GM18498 (cell line): ENCODE measurements at regions not wholly inside any gene's neighbourhood (a gene's known extent, or its start where the extent isn't known, plus 50 kb on each side); places are given as distances from the start of the nearest gene placed in this dataset.

ENCODE experiments used
- ATAC-seq: cut with Tn5 transposase; IDR thresholded peaks from one replicate; pipeline ENCODE4 v1.9.1; 2021; ENCODE audit warnings: mild to moderate bottlenecking, moderate library complexity; ENCODE audit not compliant: unreplicated experiment

DNA sequence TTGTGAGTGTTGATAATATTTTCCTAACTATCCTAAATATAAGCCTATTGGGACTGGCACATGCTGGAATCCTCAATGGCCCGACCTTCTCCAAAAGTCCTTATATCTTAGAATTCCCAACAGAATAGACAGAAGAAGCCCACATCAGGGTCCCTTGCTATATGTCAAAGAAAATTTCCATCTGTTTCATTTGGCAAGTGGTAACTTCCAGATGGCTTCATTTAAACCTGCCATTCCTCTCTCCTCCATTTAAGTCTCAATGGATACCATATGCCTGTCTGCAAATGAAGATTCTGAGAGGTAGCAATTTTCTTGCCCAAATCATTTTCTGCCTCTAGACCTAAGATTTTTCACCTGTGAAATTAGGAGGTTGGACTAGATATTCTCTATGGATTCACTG lies 73.1 kb upstream of the KCNA4 start:
- ATAC-seq, result no peak

DNA sequence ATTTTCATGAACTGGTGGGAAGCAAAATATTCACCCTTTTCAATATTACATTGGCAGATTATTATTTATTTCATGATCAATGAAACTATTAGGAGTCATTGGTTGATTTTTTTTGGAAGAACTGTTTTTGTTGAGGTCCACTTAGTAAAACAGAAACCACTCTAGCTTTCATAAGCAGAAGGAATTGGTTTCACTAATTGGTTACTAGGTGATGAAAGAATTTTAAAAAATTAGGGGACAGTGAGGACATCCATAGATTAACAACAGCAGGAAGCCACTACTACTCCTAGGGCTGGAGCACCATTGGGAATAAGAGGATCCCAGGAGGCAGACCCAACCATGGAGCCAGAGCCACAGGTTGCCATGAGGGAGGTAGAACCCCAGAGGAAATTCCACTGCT lies 74.4 kb upstream of the KCNA4 start:
- no peak for ATAC-seq

DNA sequence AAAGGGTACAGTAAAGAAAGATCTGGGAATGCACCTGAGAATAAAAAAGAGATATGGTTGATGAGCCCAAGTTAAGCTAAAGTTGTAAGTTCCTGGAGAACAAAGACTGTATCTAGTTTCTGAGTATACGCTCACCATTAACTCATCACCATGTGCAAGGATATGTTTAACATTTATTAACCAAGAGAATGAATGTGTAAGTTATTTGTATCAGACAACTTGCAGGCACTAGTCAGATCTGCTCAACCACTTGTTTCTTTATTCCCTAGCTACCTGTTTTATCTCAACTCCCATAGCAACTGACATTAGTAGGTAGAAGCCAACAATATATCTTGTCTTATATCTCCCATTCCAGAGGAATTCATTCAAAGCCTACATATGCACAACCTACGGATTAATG lies 74.9 kb upstream of the KCNA4 start:
- no peak for ATAC-seq

DNA sequence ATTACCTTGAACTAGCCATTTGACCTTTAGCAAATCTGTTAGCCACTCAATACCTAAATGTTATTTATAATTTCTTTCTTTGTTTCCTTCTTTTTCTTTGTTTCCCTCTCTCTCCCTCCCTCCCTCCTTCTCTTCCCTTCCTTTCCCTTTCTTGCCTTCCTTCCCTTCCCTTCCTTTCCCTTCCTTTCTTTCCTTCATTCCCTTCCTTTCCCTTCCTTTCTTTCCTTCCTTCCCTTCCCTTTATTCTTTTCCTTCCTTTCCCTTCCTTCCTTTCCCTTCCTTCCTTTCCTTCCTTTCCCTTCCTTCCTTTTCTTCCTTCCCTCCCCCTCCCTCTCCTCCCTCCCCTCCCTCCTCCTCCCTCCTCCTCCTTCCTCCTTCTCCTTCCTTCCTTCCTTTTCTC lies 75.7 kb upstream of the KCNA4 start:
- ATAC-seq, result no peak

DNA sequence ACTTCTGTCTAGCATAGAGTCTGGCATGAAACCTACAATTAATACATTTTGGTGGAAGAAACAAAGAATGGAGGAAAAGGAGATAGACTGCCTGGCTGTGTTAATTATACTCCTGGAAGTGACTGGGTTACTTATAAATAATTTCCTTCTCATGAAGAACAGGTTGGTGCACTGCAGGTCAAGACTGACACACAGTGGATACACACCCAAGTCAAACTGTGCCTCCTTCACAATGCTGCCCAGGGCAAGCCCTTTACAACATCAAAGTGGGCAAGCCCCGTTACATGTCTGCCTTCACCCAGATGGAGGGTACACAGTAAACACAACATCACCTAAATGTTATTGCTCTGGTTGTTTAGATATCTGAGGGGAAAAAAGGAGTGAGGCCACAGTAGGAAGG lies 83.7 kb upstream of the KCNA4 start:
- ATAC-seq, result no peak

DNA sequence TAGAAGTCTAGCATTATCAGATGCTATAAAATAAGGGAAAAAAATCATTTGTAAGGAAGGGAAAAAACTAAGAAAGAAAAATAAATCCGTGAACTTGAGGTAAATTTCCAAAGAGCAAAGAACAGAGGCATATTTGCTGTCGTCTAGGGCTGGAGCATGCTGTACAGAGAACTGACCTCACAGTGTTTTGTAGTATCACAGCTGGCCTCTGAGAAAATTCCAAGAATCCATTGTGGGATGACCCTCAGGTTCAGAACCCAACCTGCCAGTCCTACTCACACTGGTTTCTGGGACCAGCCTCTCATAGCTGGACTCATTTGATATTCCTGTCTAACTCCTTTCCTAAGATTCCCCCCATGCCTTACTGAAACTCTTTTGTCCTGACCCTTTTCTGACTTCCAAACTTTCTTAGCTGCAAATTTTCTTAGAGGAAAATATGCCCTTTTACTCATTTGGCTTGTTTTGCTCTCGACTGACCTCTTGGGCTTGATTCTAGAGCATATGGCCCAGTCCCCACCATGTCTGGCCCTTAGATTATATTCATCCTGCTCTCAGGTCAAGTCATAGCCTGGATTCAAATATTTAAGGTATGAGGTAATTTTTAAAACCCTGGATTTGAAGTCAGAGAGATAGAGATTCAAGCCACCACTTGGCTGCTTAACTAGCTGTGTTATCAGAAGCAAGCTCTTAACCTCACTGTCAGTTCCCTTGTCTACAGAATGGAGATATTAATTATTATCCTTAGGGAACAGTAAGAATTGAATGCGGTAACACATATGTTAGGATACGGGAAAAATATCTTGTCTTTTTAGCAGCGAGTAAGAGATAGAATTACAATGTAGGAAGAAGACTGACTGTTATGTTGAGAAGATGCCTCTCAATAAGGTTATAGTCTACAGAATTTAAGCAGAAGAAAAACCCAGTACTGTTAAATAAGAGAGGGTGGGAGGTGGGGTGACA lies 89.7 kb upstream of the KCNA4 start:
- ATAC-seq, result no peak

DNA sequence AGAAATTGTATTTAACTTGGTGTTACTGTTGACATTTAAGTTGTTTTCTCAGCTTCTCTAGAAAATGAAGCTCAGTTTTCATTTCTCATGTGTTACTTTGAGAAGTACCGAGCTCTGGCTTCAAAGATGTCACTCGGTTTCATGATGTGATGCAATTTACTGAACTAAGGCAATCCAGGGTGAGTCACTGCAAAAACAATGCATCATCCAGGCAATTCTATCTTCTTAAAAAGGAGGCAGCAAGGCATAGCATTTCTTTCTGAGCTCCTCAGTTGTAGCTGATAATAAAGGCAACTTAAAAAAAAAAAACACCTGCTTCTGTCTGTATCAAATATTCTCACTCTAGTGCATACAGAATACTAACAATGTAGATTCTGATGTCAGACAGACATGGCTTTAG lies 91.1 kb upstream of the KCNA4 start:
- no peak for ATAC-seq

DNA sequence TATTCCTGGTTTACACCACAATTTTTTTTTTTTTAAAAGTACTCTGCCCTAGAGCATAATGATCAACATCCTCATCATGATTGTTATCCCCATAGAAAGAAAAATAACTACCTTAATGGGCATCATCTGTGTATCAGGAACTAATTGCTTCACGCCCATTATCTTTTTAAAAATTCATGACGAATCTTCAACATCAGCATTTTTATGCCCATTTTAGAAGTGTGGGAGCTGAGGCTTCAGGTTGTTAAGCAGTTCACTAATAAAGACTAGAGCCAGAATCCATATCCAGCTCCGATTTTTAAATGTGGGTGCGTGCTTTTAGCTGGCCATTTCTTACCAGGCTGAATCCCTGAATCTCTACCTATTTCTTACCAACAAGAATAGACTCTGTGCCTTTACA lies 92.9 kb upstream of the KCNA4 start:
- no peak for ATAC-seq

DNA sequence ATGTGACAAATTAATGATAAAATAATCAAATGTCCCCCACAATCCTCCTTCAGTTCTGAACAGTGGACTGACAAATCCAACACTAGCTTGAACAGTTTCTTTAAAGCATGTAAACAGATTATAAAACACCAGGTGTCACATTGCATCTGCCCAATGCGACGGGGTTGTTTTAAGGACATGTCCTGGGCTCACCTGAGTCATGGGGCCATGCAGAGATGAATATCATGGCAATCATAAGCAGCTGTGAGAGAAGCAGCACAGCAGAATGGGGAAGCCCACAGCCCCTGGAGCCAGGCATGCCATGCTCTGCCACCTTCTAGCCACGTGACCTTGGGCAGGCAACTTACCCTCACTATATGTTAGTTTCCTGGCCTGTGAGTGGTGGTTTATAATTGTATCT lies 93.9 kb upstream of the KCNA4 start:
- ATAC-seq, result no peak

DNA sequence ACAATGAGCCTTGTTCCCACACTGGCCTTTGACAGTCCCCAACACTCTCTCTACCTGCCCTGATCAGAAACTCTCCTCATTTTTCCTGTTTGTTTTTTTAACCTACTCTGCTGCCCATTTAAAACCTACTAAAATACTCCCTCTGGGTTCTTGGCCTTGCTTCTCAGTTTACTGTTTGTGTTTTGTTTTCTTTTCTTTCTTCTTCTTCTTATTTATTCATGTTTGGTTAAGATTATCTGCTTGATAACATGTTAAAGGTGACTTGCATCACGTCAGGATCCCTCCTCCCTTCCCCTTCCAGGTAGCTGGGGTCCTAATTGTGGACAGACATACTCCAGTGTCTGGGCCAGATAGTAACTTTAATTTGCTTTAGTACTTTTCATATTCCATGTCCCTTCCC lies 95.0 kb upstream of the KCNA4 start:
- ATAC-seq, result no peak

DNA sequence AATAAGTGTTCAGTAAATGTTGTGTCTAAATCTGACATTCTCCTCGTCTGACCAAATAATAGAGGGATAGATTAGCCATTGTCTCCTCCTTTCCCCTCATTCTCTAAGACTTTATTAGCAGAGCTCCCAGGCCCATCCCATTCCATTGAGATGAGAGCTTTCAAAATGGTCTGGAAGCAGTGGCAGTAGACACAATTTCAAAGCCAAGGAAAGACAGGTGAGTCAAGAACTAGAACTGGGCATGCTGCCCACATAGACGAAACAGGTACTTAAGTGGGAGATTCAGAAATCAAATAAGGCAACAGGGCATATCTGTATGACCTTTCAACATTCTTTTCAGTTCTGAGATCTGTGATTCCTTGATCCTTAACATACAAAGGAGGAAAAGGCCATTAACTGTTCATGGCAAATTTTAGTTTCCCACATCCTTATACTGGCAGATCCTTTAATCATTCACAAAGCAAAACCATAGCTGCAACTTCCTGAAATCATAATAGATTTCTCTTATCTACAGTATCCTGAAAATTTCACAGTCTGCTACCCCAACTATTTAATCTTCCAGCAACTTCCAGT lies 96.6 kb upstream of the KCNA4 start:
- ATAC-seq, result no peak

DNA sequence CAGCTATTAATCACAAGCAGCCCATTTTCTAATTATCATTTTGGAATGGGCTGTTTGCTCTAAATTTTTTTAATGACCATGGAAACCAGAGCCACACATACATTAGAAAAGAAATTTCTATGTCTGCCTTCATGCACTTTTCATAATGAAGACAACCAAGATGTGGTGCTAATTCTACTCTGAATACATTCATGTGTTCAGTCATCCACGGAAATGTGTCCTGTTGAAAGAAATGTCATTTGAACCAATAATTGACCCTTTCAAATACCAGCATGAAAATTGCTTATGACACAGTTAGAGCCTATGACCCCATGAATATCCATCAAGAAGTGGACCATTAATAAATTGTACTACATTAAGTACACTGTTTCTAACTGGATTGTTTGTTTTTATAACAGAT lies 99.7 kb upstream of the KCNA4 start:
- ATAC-seq, result no peak

DNA sequence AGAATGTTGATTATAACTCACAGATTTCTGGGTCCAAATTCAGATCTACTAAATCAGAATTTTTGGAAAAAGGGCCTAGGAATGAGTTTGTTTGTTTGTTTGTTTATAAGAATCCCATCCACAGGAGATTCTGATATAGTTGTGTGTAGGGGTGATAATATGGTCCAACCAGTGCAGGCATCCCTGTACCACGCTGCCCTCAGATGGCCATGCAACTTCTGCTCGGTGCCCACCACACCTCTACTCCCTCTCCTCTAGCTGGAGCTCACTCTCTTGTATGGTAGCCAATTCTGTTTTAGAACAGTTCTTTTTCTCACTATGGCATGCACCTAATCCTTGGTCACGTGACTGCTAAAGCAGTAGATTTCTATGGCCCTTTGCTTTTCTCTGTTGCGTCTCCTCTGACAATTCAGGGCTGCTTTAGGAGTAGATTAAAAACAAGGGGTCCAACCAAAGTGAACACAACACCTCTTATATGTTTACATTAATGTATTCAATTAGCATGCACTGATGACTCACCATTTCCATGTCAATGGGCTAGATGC lies 103.3 kb upstream of the KCNA4 start:
- ATAC-seq, result no peak

DNA sequence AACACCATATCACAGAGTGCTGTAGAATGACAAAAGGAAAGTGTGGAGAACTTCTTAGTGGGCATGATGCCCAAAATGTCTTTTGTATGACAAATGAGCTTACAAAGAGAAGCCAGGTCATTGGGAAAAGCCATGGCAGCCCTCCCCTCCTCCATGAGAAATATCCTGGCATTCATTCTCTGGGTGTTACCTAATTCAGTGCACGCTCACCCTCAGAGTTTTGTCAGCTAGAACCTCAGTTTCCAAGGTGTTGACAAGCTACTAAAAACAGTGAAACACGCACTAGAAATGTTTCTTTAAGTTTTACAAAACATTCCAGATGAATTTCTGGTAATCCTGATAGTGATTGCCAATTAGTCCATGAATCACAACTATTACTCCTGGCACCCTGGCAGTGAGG lies 105.4 kb upstream of the FSHB start:
- ATAC-seq, result no peak

DNA sequence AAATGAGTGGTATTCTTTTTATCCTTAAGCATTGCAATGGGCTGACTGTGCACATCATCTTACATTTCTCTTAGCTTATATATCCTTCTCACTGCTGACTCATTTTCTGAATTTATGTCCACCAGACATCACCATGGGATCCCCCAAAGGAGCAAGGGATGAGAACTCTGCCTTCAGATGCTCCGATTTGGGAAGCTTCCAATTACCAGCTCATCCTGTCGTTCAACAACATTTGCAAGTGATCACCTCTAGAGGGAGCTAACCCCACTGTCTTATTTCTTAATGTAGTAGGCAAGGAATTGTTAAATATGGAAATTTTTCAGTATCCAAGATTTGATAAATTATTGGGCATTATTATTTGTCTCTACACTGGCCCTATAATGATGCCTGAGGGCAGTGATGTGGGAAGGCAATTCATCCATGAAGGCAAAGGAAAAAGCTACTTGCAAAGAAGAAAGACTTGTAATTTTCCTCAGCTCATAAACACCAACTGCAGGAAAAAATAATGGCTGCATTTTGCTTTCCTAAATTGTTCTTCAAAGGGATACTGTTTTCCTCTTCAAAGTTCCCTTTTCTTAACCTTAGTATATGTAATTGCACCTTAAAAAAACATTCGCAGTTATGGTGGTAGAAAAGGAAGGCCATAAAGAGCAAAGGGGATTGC lies 102.4 kb upstream of the FSHB start:
- no peak for ATAC-seq

DNA sequence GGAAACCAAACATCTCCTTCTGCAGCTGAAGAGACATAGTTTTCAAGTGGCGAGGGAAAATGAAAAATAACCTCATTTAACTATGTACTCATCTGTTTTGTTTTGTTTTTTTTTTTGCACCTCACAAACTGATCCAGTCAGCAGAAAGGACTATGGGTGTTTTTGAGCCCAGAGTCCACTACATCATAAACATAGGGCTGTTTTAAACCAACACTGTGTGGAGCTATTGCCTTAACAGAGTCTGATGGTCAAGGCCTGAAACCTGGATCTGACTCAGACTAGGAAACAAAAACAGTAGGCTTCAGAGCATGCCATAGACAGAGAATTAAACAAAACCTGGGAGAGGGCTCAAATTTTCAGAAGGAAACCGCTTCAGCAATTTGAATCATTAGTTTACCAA lies 99.3 kb upstream of the FSHB start:
- ATAC-seq, result peak; percentile 79

DNA sequence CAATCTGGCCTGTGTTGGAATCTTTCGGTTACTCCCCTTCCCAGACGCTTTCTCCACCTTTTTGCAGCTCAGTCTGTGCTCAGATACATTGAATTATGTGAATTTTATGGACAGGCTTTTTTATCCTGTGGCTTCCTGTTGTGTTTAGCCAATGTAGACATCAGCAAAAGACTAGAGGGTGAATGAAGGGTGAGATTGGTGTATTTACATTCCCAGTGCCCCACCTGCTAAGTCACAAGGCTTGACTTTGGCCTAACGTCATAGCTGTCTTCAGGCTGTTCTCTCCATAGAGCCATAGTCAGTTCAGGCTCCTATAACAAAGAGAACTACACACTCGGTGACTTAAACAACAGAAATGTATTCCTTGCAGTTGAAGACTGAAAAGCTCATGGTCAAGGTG lies 97.5 kb upstream of the FSHB start:
- no peak for ATAC-seq

DNA sequence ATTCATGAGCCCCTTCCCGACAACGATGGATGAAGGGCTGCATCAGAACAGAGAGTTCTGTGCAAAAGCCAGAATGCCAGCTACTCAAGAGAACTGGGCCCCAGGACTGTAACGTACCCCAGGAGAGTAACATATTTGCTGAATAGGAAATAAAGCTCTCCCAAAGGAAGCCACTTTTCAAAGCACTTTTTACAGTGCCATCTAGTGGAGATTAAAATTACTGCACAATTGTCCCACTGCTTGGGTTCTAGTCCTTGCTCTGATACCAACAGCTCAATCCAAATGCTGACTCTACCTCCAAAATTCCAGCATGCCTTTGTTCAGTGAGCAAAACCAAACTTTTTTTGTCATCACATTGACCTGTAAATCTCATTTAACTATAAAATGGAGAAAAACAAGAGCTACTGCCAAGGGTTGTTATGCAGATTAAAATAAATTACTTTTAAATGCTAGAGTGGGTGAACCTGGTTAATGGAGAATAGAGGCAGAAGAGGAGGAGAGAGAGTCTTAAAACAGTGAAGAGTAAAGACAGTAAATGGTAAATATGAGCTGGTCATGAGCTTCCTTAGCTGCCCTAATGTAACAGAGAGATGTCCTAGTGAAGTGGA lies 87.6 kb upstream of the FSHB start:
- peak; percentile 67 for ATAC-seq

DNA sequence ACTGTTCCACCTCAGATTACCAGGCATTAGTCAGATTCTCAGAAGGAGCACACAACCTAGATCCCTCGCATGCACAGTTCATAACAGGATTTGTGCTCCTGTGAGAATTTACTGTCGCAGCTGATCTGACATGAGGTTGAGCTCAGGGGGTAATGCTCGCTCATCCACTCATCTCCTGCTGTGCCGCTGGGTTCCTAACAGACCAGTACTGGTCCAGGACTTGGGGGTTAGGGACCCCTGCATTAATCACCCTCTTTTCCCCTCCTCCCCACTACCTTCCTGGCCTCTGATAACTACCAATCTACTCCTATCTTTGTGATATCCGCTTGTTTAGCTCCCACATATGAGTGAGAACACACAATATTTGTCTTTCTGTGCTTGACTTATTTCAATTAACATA lies 83.5 kb upstream of the FSHB start:
- no peak for ATAC-seq

DNA sequence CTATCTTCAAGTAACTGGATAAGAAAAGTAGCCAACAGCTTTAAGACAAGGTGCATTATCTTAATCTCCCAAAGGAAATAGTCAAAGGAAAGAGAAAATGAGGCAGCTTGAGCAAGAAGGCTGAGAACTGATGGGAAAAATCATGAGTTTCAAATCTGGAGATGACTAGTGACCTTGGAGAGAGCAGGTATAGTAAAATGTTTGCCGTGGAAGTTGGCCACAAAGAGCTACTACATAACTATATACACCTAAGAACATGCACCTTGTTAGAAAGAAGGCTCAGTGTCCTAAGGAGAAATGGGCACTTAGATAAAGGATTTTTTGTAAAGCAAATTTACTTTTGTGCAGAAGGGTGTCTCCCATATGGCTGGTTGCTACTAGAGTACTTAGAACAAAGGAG lies 80.8 kb upstream of the FSHB start:
- no peak for ATAC-seq

DNA sequence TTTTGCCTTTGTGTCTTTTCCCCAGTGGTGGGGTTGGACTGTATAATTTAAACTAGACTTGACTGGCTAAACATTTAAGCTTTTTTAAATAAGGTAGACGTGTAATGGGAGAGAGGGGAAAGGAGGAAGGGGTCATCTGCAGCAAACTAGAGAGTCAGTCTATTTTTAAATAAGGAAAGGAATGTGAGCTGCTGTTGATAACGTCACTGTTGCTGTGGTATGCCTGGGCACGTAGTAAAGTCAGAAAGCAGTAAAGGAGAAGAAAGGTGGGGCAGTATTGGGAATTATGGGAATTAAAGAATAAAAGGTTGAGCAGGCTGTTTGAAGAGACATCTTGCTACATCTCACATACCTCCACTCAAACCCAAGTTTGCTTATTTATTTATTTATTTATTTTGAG lies 80.4 kb upstream of the FSHB start:
- no peak for ATAC-seq
